CD14-positive monocyte (primary cell): ENCODE measurements at regions not wholly inside any gene's neighbourhood (a gene's known extent, or its start where the extent isn't known, plus 50 kb on each side); places are given as distances from the start of the nearest gene placed in this dataset.

Source experiments
- DNase-seq, 3 donors: peaks; one replicate each; pipeline ENCODE4 v3.0.0-alpha.2; 2011 to 2022
- H2AFZ ChIP-seq: 2 replicates; pipeline ENCODE4 v1.6.0; 2012; ENCODE audit warnings: mild to moderate bottlenecking, low read depth, low read length, inconsistent platforms; ENCODE audit not compliant: insufficient read depth, poor library complexity, severe bottlenecking
- H3K27ac ChIP-seq, 2 donors: 1 replicate in 1 of 2; 2 replicates in 1 of 2; pipeline ENCODE4 v1.5.1; 2012 to 2013; ENCODE audit warnings: low read length in 2 of 2, control low read depth in 1 of 2, inconsistent platforms in 1 of 2, low read depth in 1 of 2, mild to moderate bottlenecking in 1 of 2
- H3K27me3 ChIP-seq, 2 donors: one replicate each; pipeline versions ENCODE4 v1.6.0 to v1.6.1; 2011 to 2013; ENCODE audit warnings: low read length in 2 of 2; ENCODE audit not compliant: control insufficient read depth in 2 of 2, insufficient read depth in 2 of 2
- H3K36me3 ChIP-seq, 2 donors: replicated peaks in 1 of 2; 1 replicate in 1 of 2; 2 replicates in 1 of 2; pipeline versions ENCODE4 v1.5.1 to v1.6.1; 2012 to 2013; ENCODE audit warnings: low read length in 2 of 2, control low read depth in 1 of 2, inconsistent platforms in 1 of 2, mild to moderate bottlenecking in 1 of 2; ENCODE audit not compliant: insufficient read depth in 2 of 2, control insufficient read depth in 1 of 2
- H3K4me1 ChIP-seq, 2 donors: 1 replicate in 1 of 2; 2 replicates in 1 of 2; pipeline versions ENCODE4 v1.5.1 to v1.6.1; 2012 to 2013; ENCODE audit warnings: low read length in 2 of 2, control low read depth in 1 of 2, inconsistent platforms in 1 of 2, mild to moderate bottlenecking in 1 of 2, moderate library complexity in 1 of 2; ENCODE audit not compliant: insufficient read depth in 2 of 2, control insufficient read depth in 1 of 2
- H3K4me2 ChIP-seq: replicated peaks from 2 replicates; pipeline ENCODE3; 2012; ENCODE audit warnings: low read length, moderate library complexity, mild to moderate bottlenecking; ENCODE audit not compliant: poor library complexity, severe bottlenecking; ENCODE audit errors: extremely low read depth
- H3K4me3 ChIP-seq, 3 experiments: fragments of 200-600 bp in 1 of 3; sonication (generic) in 1 of 3; replicated peaks in 1 of 3; 1 replicate in 2 of 3; 2 replicates in 1 of 3; pipeline ENCODE4 v1.5.1; 2011 to 2013; ENCODE audit warnings: low read length in 3 of 3, mild to moderate bottlenecking in 3 of 3, control low read depth in 2 of 3, low read depth in 2 of 3, inconsistent platforms in 1 of 3, moderate library complexity in 1 of 3
- H3K79me2 ChIP-seq: 2 replicates; pipeline ENCODE4 v1.6.0; 2012; ENCODE audit warnings: mild to moderate bottlenecking, control low read depth, inconsistent platforms, low read length, moderate library complexity; ENCODE audit not compliant: insufficient read depth
- H3K9ac ChIP-seq: 2 replicates; pipeline ENCODE4 v1.6.0; 2017; ENCODE audit warnings: low read length, mild to moderate bottlenecking; ENCODE audit not compliant: insufficient read depth, poor library complexity, severe bottlenecking
- H3K9me3 ChIP-seq, 2 donors: replicated peaks in 1 of 2; 1 replicate in 1 of 2; 2 replicates in 1 of 2; pipeline versions ENCODE4 v1.5.1 to v1.6.1; 2012 to 2013; ENCODE audit warnings: low read length in 2 of 2, control low read depth in 1 of 2; ENCODE audit not compliant: control insufficient read depth in 1 of 2, insufficient read depth in 1 of 2
- H4K20me1 ChIP-seq: 2 replicates; pipeline ENCODE4 v1.6.0; 2012; ENCODE audit warnings: mild to moderate bottlenecking, low read length, control low read depth, moderate library complexity; ENCODE audit not compliant: insufficient read depth
- H3K27ac Mint-ChIP-seq, 7 donors: one replicate each; pipeline ENCODE4 v1.8.0; 2020; ENCODE audit warnings: mild to moderate bottlenecking in 7 of 7, mixed read lengths in 7 of 7, moderate library complexity in 6 of 7, inconsistent platforms in 2 of 7
- H3K27me3 Mint-ChIP-seq, 3 donors: one replicate each; pipeline ENCODE4 v1.8.0; 2021 to 2022; ENCODE audit warnings: low read depth in 3 of 3, mild to moderate bottlenecking in 3 of 3, mixed read lengths in 3 of 3, moderate library complexity in 3 of 3, inconsistent platforms in 1 of 3
- H3K36me3 Mint-ChIP-seq, 2 donors: one replicate each; pipeline ENCODE4 v1.8.0; 2020; ENCODE audit warnings: mixed read lengths in 2 of 2, inconsistent platforms in 1 of 2, mild to moderate bottlenecking in 1 of 2
- H3K4me1 Mint-ChIP-seq: one replicate; pipeline ENCODE4 v1.8.0; 2020; ENCODE audit warnings: mild to moderate bottlenecking, mixed read lengths
- H3K4me3 Mint-ChIP-seq, 2 donors: one replicate each; pipeline ENCODE4 v1.8.0; 2020; ENCODE audit warnings: mild to moderate bottlenecking in 2 of 2, mixed read lengths in 2 of 2, moderate library complexity in 1 of 2
- H3K9me3 Mint-ChIP-seq, 7 donors: one replicate each; pipeline ENCODE4 v1.8.0; 2020 to 2022; ENCODE audit warnings: mixed read lengths in 7 of 7, mild to moderate bottlenecking in 6 of 7, moderate library complexity in 6 of 7, inconsistent platforms in 2 of 7
- CTCF ChIP-seq: fragments of 200-600 bp; IDR thresholded peaks from one replicate; pipeline ENCODE4 v1.8.0; 2022; ENCODE audit warnings: antibody characterized with exemption, mild to moderate bottlenecking
- WGBS: methylation state at CpG from one replicate; pipeline ENCODE4 v1.1.5; 2013; ENCODE audit warnings: missing lambda C conversion rate; ENCODE audit not compliant: insufficient coverage; 5-methylcytosine and 5-hydroxymethylcytosine counted together
- intact Hi-C, 2 donors: fragments of 100-400 bp; cut with micrococcal nuclease; formaldehyde crosslinking; loops; one replicate each; pipeline versions ENCODE4 v1.15.0 to v1.15.1; 2023

GRCh38 chr5:17438027-17438426 is 60.0 kb upstream of the TAF11L2 start:
- Histone ChIP-seq H3K4me1 (peaks cover 30 to 33% of the 10 kb centered on the region in 2 donors), H3K79me2 (no peaks in the 10 kb centered on the region), H3K9ac (no peak overlapping the region), H3K27ac (peak overlapping the region; percentile 45 to 88), H3K27me3 (no peaks in the 10 kb centered on the region), H4K20me1 (no peaks in the 10 kb centered on the region), H3K36me3 (no peaks in the 10 kb centered on the region), H2AFZ (no peak overlapping the region), H3K9me3 (peaks cover 8 to 11% of the 10 kb centered on the region in 2 donors), H3K4me2 (no peak overlapping the region), H3K4me3 (no peak overlapping the region)
- Mint-ChIP-seq H3K27me3 (no peaks in the 10 kb centered on the region), H3K36me3 (peaks cover 2 to 3% of the 10 kb centered on the region in 2 donors), H3K9me3 (peaks cover 2 to 14% (median 8%) of the 10 kb centered on the region in 7 donors), H3K27ac (peak overlapping the region in 3 of 7 donors; percentile 56 to 74 (median 69)), H3K4me3 (no peak overlapping the region), H3K4me1 (peaks cover 33% of the 10 kb centered on the region)
- intact Hi-C loops, result loop anchor here in 1 of 2 donors (10.0 kb wide), 1 partner anchor 183 kb away; no protein-coding TSS in a partner anchor
- WGBS, result 100% methylated on average over 2 of the region's 4 CpGs
- no peak for TF ChIP-seq CTCF
- no peak for DNase-seq

GRCh38 chr5:17439956-17440355 is 58.1 kb upstream of the TAF11L2 start:
- no peak overlapping the region for H3K27ac Mint-ChIP-seq
- H3K4me2 ChIP-seq, result no peak overlapping the region
- H3K4me1 Mint-ChIP-seq, result peaks cover 45% of the 10 kb centered on the region
- H3K79me2 ChIP-seq, result no peaks in the 10 kb centered on the region
- no peaks in the 10 kb centered on the region for H4K20me1 ChIP-seq
- peaks cover 41 to 53% of the 10 kb centered on the region in 2 donors for H3K4me1 ChIP-seq
- H3K27me3 ChIP-seq, result no peaks in the 10 kb centered on the region
- peaks cover 0 to 10% of the 10 kb centered on the region in 2 donors for H3K36me3 Mint-ChIP-seq
- no peak overlapping the region for H3K27ac ChIP-seq
- DNase-seq, result no peak
- TF ChIP-seq CTCF, result no peak
- peaks cover 11 to 15% of the 10 kb centered on the region in 2 donors for H3K9me3 ChIP-seq
- H3K4me3 Mint-ChIP-seq, result no peak overlapping the region
- no peaks in the 10 kb centered on the region for H3K27me3 Mint-ChIP-seq
- intact Hi-C loops, result loop anchor here in 1 of 2 donors (10.0 kb wide), 1 partner anchor 185 kb away; no protein-coding TSS in a partner anchor
- H2AFZ ChIP-seq, result no peak overlapping the region
- no peak overlapping the region for H3K9ac ChIP-seq
- no peak overlapping the region for H3K4me3 ChIP-seq
- peaks cover 6 to 19% (median 16%) of the 10 kb centered on the region in 7 donors for H3K9me3 Mint-ChIP-seq
- no peaks in the 10 kb centered on the region for H3K36me3 ChIP-seq
